ENCODE measurements at regions not wholly inside any gene's neighbourhood (a gene's known extent, or its start where the extent isn't known, plus 50 kb on each side); places are given as distances from the start of the nearest gene placed in this dataset.

- TF ChIP-seq CTCF (IDR thresholded peaks at IDR 0.05; ENCODE audit: low read length), result no peak
- TF ChIP-seq EZH2 (optimal IDR thresholded peaks at IDR 0.05; ENCODE audit: low read depth, low read length), result no peak
Measured at GRCh38 chr4:159434114-159434870, 331.4 kb downstream of the RAPGEF2 start.

Data from MM.1S (cell line).